GM12872 (cell line): ENCODE measurements at regions not wholly inside any gene's neighbourhood (a gene's known extent, or its start where the extent isn't known, plus 50 kb on each side); places are given as distances from the start of the nearest gene placed in this dataset.

Experiments
- TF ChIP-seq, protein P1 (sequence below): IDR thresholded peaks from 3 replicates; pipeline ENCODE4 v1.5.1; 2011; ENCODE audit warnings: low read depth, mild to moderate bottlenecking, low read length, moderate library complexity; ENCODE audit not compliant: insufficient read depth

DNA sequence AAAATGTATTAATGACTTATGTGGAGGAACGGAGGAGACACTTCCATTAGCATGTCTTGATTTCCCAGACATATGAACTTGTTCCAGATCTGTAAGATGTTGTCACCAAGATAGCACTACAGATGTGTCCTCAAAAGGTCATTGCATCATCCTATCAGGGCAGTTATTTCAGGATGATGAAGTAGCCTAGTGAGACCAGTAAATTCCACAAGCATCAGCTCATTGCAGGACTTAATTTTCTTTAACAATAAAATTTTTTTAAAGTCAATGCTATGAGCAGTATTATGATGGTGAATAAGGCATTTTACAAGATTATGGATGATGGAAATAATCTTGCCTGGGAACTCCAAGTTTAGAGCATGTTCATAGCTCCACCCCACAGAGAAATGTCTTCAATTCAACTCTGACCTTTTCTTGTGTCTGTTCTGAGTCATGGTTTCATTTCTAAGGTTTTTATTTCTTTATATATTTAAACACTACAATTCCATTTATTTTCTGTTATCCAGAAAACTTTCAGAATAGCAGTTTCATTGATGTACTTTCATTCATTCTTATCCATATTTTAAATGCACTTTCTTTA, 1203.3 kb upstream of the CELF2 start:
- TF ChIP-seq, protein P1, sequence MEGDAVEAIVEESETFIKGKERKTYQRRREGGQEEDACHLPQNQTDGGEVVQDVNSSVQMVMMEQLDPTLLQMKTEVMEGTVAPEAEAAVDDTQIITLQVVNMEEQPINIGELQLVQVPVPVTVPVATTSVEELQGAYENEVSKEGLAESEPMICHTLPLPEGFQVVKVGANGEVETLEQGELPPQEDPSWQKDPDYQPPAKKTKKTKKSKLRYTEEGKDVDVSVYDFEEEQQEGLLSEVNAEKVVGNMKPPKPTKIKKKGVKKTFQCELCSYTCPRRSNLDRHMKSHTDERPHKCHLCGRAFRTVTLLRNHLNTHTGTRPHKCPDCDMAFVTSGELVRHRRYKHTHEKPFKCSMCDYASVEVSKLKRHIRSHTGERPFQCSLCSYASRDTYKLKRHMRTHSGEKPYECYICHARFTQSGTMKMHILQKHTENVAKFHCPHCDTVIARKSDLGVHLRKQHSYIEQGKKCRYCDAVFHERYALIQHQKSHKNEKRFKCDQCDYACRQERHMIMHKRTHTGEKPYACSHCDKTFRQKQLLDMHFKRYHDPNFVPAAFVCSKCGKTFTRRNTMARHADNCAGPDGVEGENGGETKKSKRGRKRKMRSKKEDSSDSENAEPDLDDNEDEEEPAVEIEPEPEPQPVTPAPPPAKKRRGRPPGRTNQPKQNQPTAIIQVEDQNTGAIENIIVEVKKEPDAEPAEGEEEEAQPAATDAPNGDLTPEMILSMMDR, result no peak

DNA sequence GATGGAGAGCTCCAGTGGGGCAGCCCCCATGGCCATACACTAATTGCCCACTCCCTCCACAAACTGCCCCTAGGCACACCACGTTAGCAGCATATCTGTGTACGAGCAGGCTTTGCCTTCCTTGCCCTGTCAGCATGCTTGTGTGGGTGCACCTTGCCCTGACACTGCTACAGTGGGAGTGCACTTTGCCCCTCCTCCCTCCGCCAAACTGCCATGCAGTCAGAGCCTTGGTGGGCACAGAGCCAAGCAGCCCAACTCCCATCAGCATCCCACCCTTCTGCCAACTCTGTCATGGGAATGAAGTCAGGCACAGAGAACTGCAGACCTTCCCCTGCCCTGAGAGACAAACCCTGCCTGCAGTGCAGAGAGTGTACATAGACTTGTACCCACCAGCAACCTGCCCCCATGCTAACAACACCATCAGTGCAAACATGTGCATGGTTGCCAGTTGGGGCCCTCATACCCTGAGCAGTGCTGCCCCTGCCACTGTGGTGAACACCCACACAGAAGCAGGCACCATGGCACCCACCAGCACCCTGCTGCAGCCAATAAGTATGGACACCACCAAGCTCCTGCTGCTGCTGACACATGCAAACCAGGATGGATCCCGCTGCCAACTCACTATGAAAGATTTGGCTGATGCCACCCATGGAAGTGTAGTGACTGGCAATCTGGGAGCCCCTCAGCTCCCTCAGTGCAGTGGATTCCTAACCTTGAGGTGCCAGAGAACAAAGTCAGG, 1197.7 kb upstream of the CELF2 start:
- TF ChIP-seq, protein P1, result no peak

DNA sequence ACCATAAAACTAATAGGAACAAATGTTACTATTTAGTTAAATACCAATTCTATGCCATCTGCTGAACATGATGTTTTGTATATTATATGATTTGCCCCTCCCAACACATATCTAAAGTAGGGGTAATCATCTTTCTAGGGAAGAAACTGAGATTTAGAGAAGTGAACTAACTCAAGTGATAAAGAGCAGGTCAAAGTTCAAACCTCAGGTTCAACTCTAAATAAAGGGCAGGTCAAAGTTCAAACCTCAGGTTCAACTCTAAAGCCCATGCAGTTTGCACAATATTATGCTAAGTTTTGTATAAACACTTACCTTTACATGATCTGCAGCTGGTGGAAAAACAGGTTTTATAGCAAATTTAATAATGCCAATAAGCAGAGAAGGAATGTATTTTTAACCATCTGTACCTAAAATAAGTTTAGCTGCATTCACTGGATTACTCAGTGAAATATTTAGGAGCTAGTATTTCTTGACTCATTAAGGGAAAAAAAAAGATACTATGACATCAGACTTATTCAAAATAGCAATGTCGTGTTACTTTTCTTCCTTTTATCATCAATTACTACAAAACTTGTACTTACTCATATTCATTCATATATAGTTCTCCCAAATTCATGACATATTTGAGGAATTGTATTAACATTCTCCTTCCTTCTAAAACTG, 1194.3 kb upstream of the CELF2 start:
- TF ChIP-seq, protein P1, result no peak

DNA sequence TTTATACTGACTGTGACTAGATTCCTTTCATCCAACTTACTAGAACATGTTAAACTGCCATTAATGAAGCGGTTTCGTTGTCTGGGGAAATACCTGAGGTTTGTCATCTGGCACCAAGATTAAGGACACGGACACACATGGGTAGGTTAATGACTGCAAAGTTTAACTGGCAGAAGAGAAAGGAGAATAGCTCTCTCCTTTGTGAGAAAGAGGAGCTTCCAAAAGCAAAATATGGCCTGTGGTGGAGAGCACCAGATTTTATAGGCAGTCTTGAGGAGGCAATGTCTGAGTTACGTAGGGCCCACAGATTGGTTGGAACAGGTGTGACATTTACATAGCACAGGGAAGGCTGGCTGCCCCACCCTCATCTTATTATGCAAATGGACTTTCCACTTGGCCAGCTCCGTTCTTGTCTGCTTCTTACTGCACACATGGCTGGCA, 1193.0 kb upstream of the CELF2 start:
- TF ChIP-seq, protein P1, result no peak

DNA sequence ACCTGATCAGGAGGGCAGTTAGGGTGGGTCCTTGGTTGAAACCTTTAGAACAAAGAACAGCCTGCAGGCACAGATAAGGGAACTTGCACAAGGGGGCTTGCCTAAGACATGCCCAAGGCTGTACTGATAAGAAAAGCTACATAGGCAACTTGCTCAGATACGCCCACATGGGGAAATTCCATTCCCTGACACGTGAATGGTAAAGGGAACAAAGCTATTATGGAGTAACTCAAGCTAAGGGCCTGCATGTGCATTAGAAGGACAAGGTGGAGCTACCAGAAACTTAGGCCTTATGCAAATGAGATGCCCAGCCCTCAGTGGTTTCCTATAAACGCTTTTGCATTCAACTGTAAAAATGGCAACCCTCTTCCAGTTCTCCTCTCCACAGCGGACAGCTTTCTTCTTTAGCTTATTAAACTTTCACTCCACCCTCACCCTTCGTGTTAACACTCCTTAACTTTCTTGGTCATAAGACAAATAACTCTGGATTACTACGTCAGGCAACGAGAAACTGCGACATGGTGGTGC, 1192.1 kb upstream of the CELF2 start:
- TF ChIP-seq, protein P1, result no peak

DNA sequence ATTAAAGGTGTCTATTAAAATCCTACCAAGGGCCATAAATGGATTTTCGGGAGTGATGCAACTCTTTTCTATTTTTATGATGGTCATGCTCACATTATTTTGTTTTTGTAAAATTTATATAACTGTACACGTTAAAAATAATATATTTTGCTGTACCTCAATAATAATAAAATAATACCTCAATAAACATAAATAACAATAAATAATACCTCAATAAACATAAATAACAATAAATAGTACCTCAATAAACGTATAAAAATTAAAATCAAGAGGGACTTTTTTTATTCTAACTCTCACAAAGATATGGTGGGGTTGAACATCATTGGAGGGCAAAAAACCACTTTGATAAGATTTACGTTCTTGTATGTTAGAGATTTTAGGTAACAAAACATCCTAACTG, 1189.6 kb upstream of the CELF2 start:
- TF ChIP-seq, protein P1, result no peak

DNA sequence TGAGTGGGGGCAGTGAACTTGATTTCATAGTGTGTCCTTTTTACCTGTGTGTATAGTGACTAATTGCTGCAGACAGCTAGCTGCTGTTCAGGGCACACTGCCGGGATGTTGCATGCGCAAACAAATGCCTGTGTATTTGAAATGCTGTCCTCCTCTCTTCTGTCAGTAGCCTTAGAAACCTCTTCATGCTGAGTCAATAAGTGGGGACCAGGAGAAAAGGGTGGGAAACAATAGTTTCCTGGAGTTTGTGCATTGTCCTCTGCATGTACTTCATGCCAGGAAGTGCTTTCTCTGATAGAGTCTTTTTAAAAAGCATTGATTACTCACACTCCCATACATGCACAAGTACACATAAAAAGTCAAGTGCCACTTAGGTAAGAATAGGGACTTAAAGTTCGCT, 1183.7 kb upstream of the CELF2 start:
- TF ChIP-seq, protein P1, result no peak
